K562 (cell line): ENCODE measurements at regions not wholly inside any gene's neighbourhood (a gene's known extent, or its start where the extent isn't known, plus 50 kb on each side); places are given as distances from the start of the nearest gene placed in this dataset.

ENCODE experiments used
- JUNB ChIP-seq: fragments of 450-650 bp; formaldehyde crosslinking; conservative IDR thresholded peaks from 2 replicates; pipeline ENCODE4 v1.4.0; 2020; ENCODE audit warnings: mild to moderate bottlenecking
- TF ChIP-seq, protein P1 (sequence below): sonication (generic); formaldehyde crosslinking; IDR thresholded peaks from 2 replicates; pipeline ENCODE4 v1.8.0; 2023; ENCODE audit warnings: missing genetic modification reagents, mild to moderate bottlenecking, borderline replicate concordance
- TF ChIP-seq, protein P2 (sequence below): sonication (generic); formaldehyde crosslinking; IDR thresholded peaks from 2 replicates; pipeline ENCODE4 v1.5.0; 2020; ENCODE audit warnings: missing genetic modification reagents

DNA sequence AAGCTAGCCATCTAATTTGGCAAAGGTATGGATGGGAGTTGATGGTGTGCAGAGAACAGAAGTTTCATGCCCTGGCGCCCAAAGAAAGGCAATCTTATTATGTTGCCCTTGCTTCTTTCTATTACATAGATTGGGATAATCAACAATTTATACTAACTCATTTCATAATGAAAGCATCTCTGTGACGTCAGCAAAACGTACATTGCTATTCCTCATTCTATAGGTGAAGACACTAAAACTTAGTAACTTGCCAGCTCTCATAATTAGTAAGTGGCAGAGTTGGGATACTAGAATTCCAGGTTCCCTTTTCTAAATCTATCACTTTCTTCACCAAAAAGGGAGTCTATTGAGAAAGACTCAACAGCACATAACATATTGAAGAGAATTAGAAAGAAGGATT lies 374.8 kb downstream of the NR2F1-AS1 start:
- TF ChIP-seq JUNB (CRISPR knock-in tag), result no peak
- TF ChIP-seq, protein P1, sequence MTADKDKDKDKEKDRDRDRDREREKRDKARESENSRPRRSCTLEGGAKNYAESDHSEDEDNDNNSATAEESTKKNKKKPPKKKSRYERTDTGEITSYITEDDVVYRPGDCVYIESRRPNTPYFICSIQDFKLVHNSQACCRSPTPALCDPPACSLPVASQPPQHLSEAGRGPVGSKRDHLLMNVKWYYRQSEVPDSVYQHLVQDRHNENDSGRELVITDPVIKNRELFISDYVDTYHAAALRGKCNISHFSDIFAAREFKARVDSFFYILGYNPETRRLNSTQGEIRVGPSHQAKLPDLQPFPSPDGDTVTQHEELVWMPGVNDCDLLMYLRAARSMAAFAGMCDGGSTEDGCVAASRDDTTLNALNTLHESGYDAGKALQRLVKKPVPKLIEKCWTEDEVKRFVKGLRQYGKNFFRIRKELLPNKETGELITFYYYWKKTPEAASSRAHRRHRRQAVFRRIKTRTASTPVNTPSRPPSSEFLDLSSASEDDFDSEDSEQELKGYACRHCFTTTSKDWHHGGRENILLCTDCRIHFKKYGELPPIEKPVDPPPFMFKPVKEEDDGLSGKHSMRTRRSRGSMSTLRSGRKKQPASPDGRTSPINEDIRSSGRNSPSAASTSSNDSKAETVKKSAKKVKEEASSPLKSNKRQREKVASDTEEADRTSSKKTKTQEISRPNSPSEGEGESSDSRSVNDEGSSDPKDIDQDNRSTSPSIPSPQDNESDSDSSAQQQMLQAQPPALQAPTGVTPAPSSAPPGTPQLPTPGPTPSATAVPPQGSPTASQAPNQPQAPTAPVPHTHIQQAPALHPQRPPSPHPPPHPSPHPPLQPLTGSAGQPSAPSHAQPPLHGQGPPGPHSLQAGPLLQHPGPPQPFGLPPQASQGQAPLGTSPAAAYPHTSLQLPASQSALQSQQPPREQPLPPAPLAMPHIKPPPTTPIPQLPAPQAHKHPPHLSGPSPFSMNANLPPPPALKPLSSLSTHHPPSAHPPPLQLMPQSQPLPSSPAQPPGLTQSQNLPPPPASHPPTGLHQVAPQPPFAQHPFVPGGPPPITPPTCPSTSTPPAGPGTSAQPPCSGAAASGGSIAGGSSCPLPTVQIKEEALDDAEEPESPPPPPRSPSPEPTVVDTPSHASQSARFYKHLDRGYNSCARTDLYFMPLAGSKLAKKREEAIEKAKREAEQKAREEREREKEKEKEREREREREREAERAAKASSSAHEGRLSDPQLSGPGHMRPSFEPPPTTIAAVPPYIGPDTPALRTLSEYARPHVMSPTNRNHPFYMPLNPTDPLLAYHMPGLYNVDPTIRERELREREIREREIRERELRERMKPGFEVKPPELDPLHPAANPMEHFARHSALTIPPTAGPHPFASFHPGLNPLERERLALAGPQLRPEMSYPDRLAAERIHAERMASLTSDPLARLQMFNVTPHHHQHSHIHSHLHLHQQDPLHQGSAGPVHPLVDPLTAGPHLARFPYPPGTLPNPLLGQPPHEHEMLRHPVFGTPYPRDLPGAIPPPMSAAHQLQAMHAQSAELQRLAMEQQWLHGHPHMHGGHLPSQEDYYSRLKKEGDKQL (CRISPR knock-in tag), result no peak
- TF ChIP-seq, protein P2, sequence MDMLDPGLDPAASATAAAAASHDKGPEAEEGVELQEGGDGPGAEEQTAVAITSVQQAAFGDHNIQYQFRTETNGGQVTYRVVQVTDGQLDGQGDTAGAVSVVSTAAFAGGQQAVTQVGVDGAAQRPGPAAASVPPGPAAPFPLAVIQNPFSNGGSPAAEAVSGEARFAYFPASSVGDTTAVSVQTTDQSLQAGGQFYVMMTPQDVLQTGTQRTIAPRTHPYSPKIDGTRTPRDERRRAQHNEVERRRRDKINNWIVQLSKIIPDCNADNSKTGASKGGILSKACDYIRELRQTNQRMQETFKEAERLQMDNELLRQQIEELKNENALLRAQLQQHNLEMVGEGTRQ (CRISPR knock-in tag), result no peak
